ENCODE measurements at regions not wholly inside any gene's neighbourhood (a gene's known extent, or its start where the extent isn't known, plus 50 kb on each side); places are given as distances from the start of the nearest gene placed in this dataset.

DNA sequence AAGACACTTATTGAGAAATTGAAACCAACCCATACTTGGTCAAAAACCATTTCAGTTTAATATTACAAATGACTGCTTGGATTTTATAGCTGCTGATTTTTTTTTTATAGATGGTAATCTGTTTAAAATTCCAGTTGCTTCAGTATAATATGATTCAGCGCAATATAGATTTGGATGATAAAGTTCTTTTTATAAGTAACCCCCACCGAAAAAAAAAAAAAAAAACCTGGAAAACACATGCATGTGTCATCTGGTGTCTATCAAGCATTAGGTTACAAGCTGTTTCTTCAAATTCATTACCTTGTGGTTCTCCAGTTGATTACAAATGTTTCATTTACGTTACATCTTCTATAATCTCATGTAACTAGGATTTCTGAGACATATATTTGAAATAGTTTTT lies 356.6 kb upstream of the ROBO2 start:
- TF ChIP-seq, protein P1, sequence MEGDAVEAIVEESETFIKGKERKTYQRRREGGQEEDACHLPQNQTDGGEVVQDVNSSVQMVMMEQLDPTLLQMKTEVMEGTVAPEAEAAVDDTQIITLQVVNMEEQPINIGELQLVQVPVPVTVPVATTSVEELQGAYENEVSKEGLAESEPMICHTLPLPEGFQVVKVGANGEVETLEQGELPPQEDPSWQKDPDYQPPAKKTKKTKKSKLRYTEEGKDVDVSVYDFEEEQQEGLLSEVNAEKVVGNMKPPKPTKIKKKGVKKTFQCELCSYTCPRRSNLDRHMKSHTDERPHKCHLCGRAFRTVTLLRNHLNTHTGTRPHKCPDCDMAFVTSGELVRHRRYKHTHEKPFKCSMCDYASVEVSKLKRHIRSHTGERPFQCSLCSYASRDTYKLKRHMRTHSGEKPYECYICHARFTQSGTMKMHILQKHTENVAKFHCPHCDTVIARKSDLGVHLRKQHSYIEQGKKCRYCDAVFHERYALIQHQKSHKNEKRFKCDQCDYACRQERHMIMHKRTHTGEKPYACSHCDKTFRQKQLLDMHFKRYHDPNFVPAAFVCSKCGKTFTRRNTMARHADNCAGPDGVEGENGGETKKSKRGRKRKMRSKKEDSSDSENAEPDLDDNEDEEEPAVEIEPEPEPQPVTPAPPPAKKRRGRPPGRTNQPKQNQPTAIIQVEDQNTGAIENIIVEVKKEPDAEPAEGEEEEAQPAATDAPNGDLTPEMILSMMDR (conservative IDR thresholded peaks at IDR 0.05; ENCODE audit: low read length): no peak
- TF ChIP-seq EZH2phosphoT487 (IDR thresholded peaks at IDR 0.05; ENCODE audit: borderline replicate concordance, low read depth, low read length): no peak
